Raji (cell line): ENCODE measurements at regions not wholly inside any gene's neighbourhood (a gene's known extent, or its start where the extent isn't known, plus 50 kb on each side); places are given as distances from the start of the nearest gene placed in this dataset.

Experiments used
- POLR2A ChIP-seq: IDR thresholded peaks from 2 replicates; pipeline ENCODE4 v1.6.1; 2011; ENCODE audit warnings: low read depth, low read length, control low read depth; ENCODE audit not compliant: insufficient read depth

- TF ChIP-seq POLR2A, result no peak
Measured at GRCh38 chr17:77601054-77601979, 357.2 kb upstream of the TNRC6C start.

- TF ChIP-seq POLR2A, result no peak
Measured at GRCh38 chr17:77602062-77602746, 356.3 kb upstream of the TNRC6C start.

- no peak for TF ChIP-seq POLR2A
Measured at GRCh38 chr17:77602883-77603640, 355.4 kb upstream of the TNRC6C start.

GRCh38 chr17:77604301-77604972, 354.1 kb upstream of the TNRC6C start:
- no peak for TF ChIP-seq POLR2A

GRCh38 chr17:77604973-77605313, 353.6 kb upstream of the TNRC6C start:
- TF ChIP-seq POLR2A, result no peak

GRCh38 chr17:77606146-77606864, 352.2 kb upstream of the TNRC6C start:
- no peak for TF ChIP-seq POLR2A

- TF ChIP-seq POLR2A, result no peak
Measured at GRCh38 chr17:77606865-77607210, 351.7 kb upstream of the TNRC6C start.

- no peak for TF ChIP-seq POLR2A
Measured at GRCh38 chr17:77607606-77608005, 350.9 kb upstream of the TNRC6C start.

GRCh38 chr17:77608431-77608830, 350.1 kb upstream of the TNRC6C start:
- no peak for TF ChIP-seq POLR2A

- TF ChIP-seq POLR2A, result no peak
Measured at GRCh38 chr17:77609553-77610517, 348.7 kb upstream of the TNRC6C start.

- TF ChIP-seq POLR2A, result no peak
Measured at GRCh38 chr17:77610518-77610893, 348.0 kb upstream of the TNRC6C start.

- TF ChIP-seq POLR2A, result no peak
Measured at GRCh38 chr17:77610972-77611521, 347.5 kb upstream of the TNRC6C start.
